HepG2 (cell line): ENCODE measurements at regions not wholly inside any gene's neighbourhood (a gene's known extent, or its start where the extent isn't known, plus 50 kb on each side); places are given as distances from the start of the nearest gene placed in this dataset.

Source experiments
- ATAC-seq: fragments of 200-7000 bp; cut with Tn5 transposase; 3 replicates; pipeline ENCODE4 v1.9.1; 2020; ENCODE audit warnings: mild to moderate bottlenecking, moderate library complexity
- BruUV-seq: library from RNA; stranded (reverse); fragments of 400-500 nt; replicated peaks from 2 replicates; lab custom pipeline; 2021; lab: Mats Ljungman, UMichigan
- CTCF ChIA-PET: fragments of 300-600 bp; formaldehyde crosslinking; extraction: SDS; loops from one replicate; lab custom pipeline; 2021; ENCODE audit warnings: low total read pairs, inconsistent platforms, low intra/inter-chr PET ratio; lab: Yijun Ruan, JAX
- POLR2A ChIA-PET: fragments of 350-600 bp; sonication (Branson Sonifier 250); formaldehyde crosslinking; loops from one replicate; lab custom pipeline; 2020; ENCODE audit warnings: antibody characterized with exemption, inconsistent platforms; lab: Yijun Ruan, JAX
- DNase-seq: peaks from one replicate; pipeline ENCODE4 v3.0.0-alpha.2; 2015; ENCODE audit warnings: low spot score
- FAIRE-seq: peaks from 3 replicates; lab custom pipeline; 2011; peaks lifted over from hg19 to GRCh38; lab: Jason Lieb, UNC
- H2AFZ ChIP-seq: one replicate; pipeline ENCODE4 v1.6.1; 2011; ENCODE audit warnings: low read length, inconsistent platforms
- H3K27ac ChIP-seq: fragments of 300-600 bp; 3 replicates; pipeline ENCODE4 v1.8.0; 2011; ENCODE audit warnings: mixed run types, mild to moderate bottlenecking, mixed read lengths, low read length, inconsistent platforms; ENCODE audit not compliant: insufficient read depth; ENCODE audit errors: extremely low read length
- H3K27me3 ChIP-seq, 2 experiments: fragments of 200-600 bp in 1 of 2; 2 replicates in 1 of 2; 3 replicates in 1 of 2; pipeline versions ENCODE4 v1.6.0 to v1.8.0; 2011; ENCODE audit warnings: low read length in 2 of 2, mild to moderate bottlenecking in 2 of 2, moderate library complexity in 2 of 2, inconsistent platforms in 1 of 2; ENCODE audit not compliant: insufficient read depth in 2 of 2, control insufficient read depth in 1 of 2
- H3K36me3 ChIP-seq, 2 experiments: fragments of 200-600 bp in 1 of 2; replicated peaks in 1 of 2; 2 replicates in 1 of 2; 3 replicates in 1 of 2; pipeline versions ENCODE4 v1.5.1 to v1.8.0; 2011; ENCODE audit warnings: low read length in 2 of 2, inconsistent platforms in 1 of 2; ENCODE audit not compliant: insufficient read depth in 2 of 2, control insufficient read depth in 1 of 2
- H3K4me1 ChIP-seq: 2 replicates; pipeline ENCODE4 v1.5.1; 2012; ENCODE audit warnings: low read length, inconsistent platforms; ENCODE audit not compliant: insufficient read depth
- H3K4me2 ChIP-seq: 2 replicates; pipeline ENCODE4 v1.6.0; 2011; ENCODE audit warnings: low read depth, low read length, inconsistent platforms
- H3K4me3 ChIP-seq, 3 experiments: fragments of 200-600 bp in 1 of 3; sonication (generic), shearing (Covaris generic) in 1 of 3; replicated peaks in 1 of 3; 2 replicates each; pipeline ENCODE4 v1.5.1; 2011 to 2016; ENCODE audit warnings: low read length in 3 of 3, inconsistent platforms in 2 of 3, low read depth in 2 of 3, mild to moderate bottlenecking in 2 of 3, control low read depth in 1 of 3, mixed read lengths in 1 of 3; ENCODE audit not compliant: insufficient read depth in 1 of 3
- H3K79me2 ChIP-seq: one replicate; pipeline ENCODE4 v1.6.1; 2011; ENCODE audit warnings: low read length, inconsistent platforms; ENCODE audit not compliant: insufficient read depth
- H3K9ac ChIP-seq: 2 replicates; pipeline ENCODE4 v1.6.0; 2011; ENCODE audit warnings: mild to moderate bottlenecking, low read depth, low read length, inconsistent platforms; ENCODE audit not compliant: insufficient read depth
- H3K9me3 ChIP-seq: 2 replicates; pipeline ENCODE4 v1.5.1; 2012; ENCODE audit warnings: mild to moderate bottlenecking, low read length
- H4K20me1 ChIP-seq: 2 replicates; pipeline ENCODE4 v1.6.0; 2011; ENCODE audit warnings: inconsistent platforms, mild to moderate bottlenecking, low read length, moderate library complexity; ENCODE audit not compliant: insufficient read depth
- FOXM1 ChIP-seq: sonication (generic); formaldehyde crosslinking; IDR thresholded peaks from 2 replicates; pipeline ENCODE4 v1.5.0; 2020; ENCODE audit warnings: missing genetic modification reagents
- RARA ChIP-seq: IDR thresholded peaks from 2 replicates; pipeline ENCODE4 v1.6.1; 2016; ENCODE audit warnings: missing genetic modification reagents, missing compliant biosample characterization
- ZFAT ChIP-seq: sonication (generic); formaldehyde crosslinking; conservative IDR thresholded peaks from 2 replicates; pipeline ENCODE4 v1.8.1; 2023; ENCODE audit warnings: missing genetic modification reagents, inconsistent platforms
- ZNF34 ChIP-seq: sonication (generic); formaldehyde crosslinking; IDR thresholded peaks from 2 replicates; pipeline ENCODE4 v1.4.0; 2020; ENCODE audit warnings: mild to moderate bottlenecking, missing genetic modification reagents, borderline replicate concordance
- ZNF350 ChIP-seq: sonication (generic); formaldehyde crosslinking; IDR thresholded peaks from 2 replicates; pipeline ENCODE4 v1.4.0; 2020; ENCODE audit warnings: mild to moderate bottlenecking, low read depth, missing genetic modification reagents, borderline replicate concordance
- in situ Hi-C: cut with HindIII; loops from 2 replicates; pipeline ENCODE4 v1.10.0; 2017; ENCODE audit warnings: low pct_unique_long_range_greater_than_20kb; ENCODE audit not compliant: extremely low pct_ligation_motif_present
- intact Hi-C: fragments of 100-400 bp; cut with micrococcal nuclease; formaldehyde crosslinking; loops from one replicate; pipeline ENCODE4 v1.10.0; 2022; ENCODE audit not compliant: unreplicated experiment
- TF ChIP-seq, protein P1 (sequence below): sonication (generic); formaldehyde crosslinking; IDR thresholded peaks from 2 replicates; pipeline ENCODE4 v1.9.0; 2021; ENCODE audit warnings: mild to moderate bottlenecking, missing genetic modification reagents
- TF ChIP-seq, protein P2 (sequence below): sonication (generic); formaldehyde crosslinking; IDR thresholded peaks from 2 replicates; pipeline ENCODE4 v1.8.0; 2022; ENCODE audit warnings: missing genetic modification reagents, mild to moderate bottlenecking, moderate library complexity, borderline replicate concordance
- TF ChIP-seq, protein P3 (sequence below): sonication (generic); formaldehyde crosslinking; IDR thresholded peaks from 2 replicates; pipeline ENCODE4 v1.5.0; 2020; ENCODE audit warnings: mild to moderate bottlenecking, low read depth, missing genetic modification reagents, borderline replicate concordance

DNA sequence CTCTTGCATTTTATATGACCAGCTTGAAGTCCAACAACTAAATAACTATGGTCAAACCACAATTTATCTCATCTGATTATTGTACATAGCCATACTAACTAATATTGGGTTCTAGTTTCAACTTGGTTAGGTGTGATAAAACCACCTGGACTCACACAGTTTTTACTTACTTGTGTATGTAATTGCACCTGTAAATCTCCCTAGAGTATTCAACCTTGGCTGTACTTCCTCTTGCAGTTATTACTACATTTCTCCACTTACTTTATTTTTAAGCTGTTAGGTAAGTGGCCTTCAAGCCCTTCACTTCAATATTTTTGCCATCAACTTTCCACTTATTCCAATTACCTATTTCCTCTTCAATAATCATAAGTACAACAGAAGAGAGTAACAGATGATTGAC, 115.8 kb upstream of the ANKRD50 start:
- Histone ChIP-seq H3K4me2 (no peak overlapping the region), H3K27me3 (no peaks in the 10 kb centered on the region; a peak in 1 of 5 replicates), H3K79me2 (no peaks in the 10 kb centered on the region), H3K9me3 (no peaks in the 10 kb centered on the region), H3K27ac (no peak overlapping the region), H3K36me3 (no peaks in the 10 kb centered on the region), H3K4me3 (no peak overlapping the region), H4K20me1 (no peaks in the 10 kb centered on the region), H2AFZ (no peak overlapping the region), H3K9ac (no peak overlapping the region), H3K4me1 (no peaks in the 10 kb centered on the region)
- ChIA-PET POLR2A (no interaction called here), CTCF (no interaction called here)
- in situ Hi-C loops (no loop called here), intact Hi-C loops (no loop called here)
- BruUV-seq: no TSS peak
- ATAC-seq (no peak), FAIRE-seq (no peak), DNase-seq (no peak)
- TF ChIP-seq ZNF34 (CRISPR knock-in tag): no peak
- no peak for TF ChIP-seq ZNF350 (CRISPR knock-in tag)
- TF ChIP-seq ZFAT: no peak
- TF ChIP-seq, protein P1, sequence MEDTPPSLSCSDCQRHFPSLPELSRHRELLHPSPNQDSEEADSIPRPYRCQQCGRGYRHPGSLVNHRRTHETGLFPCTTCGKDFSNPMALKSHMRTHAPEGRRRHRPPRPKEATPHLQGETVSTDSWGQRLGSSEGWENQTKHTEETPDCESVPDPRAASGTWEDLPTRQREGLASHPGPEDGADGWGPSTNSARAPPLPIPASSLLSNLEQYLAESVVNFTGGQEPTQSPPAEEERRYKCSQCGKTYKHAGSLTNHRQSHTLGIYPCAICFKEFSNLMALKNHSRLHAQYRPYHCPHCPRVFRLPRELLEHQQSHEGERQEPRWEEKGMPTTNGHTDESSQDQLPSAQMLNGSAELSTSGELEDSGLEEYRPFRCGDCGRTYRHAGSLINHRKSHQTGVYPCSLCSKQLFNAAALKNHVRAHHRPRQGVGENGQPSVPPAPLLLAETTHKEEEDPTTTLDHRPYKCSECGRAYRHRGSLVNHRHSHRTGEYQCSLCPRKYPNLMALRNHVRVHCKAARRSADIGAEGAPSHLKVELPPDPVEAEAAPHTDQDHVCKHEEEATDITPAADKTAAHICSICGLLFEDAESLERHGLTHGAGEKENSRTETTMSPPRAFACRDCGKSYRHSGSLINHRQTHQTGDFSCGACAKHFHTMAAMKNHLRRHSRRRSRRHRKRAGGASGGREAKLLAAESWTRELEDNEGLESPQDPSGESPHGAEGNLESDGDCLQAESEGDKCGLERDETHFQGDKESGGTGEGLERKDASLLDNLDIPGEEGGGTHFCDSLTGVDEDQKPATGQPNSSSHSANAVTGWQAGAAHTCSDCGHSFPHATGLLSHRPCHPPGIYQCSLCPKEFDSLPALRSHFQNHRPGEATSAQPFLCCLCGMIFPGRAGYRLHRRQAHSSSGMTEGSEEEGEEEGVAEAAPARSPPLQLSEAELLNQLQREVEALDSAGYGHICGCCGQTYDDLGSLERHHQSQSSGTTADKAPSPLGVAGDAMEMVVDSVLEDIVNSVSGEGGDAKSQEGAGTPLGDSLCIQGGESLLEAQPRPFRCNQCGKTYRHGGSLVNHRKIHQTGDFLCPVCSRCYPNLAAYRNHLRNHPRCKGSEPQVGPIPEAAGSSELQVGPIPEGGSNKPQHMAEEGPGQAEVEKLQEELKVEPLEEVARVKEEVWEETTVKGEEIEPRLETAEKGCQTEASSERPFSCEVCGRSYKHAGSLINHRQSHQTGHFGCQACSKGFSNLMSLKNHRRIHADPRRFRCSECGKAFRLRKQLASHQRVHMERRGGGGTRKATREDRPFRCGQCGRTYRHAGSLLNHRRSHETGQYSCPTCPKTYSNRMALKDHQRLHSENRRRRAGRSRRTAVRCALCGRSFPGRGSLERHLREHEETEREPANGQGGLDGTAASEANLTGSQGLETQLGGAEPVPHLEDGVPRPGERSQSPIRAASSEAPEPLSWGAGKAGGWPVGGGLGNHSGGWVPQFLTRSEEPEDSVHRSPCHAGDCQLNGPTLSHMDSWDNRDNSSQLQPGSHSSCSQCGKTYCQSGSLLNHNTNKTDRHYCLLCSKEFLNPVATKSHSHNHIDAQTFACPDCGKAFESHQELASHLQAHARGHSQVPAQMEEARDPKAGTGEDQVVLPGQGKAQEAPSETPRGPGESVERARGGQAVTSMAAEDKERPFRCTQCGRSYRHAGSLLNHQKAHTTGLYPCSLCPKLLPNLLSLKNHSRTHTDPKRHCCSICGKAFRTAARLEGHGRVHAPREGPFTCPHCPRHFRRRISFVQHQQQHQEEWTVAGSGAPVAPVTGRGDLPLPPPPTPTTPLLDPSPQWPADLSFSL (CRISPR knock-in tag): no peak
- TF ChIP-seq, protein P2, sequence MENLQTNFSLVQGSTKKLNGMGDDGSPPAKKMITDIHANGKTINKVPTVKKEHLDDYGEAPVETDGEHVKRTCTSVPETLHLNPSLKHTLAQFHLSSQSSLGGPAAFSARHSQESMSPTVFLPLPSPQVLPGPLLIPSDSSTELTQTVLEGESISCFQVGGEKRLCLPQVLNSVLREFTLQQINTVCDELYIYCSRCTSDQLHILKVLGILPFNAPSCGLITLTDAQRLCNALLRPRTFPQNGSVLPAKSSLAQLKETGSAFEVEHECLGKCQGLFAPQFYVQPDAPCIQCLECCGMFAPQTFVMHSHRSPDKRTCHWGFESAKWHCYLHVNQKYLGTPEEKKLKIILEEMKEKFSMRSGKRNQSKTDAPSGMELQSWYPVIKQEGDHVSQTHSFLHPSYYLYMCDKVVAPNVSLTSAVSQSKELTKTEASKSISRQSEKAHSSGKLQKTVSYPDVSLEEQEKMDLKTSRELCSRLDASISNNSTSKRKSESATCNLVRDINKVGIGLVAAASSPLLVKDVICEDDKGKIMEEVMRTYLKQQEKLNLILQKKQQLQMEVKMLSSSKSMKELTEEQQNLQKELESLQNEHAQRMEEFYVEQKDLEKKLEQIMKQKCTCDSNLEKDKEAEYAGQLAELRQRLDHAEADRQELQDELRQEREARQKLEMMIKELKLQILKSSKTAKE (CRISPR knock-in tag): no peak
- TF ChIP-seq, protein P3, sequence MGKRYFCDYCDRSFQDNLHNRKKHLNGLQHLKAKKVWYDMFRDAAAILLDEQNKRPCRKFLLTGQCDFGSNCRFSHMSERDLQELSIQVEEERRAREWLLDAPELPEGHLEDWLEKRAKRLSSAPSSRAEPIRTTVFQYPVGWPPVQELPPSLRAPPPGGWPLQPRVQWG: no peak
- TF ChIP-seq FOXM1 (CRISPR knock-in tag): no peak
- no peak for TF ChIP-seq RARA (CRISPR knock-in tag)
